GM21723 (cell line): ENCODE measurements at regions not wholly inside any gene's neighbourhood (a gene's known extent, or its start where the extent isn't known, plus 50 kb on each side); places are given as distances from the start of the nearest gene placed in this dataset.
A peak's percentile ranks its signal among the peaks of the same experiment; 100 is the strongest.
"Not testable (repeated sequence)": the region's sequence is repeated elsewhere in the genome, so short reads cannot be mapped to it uniquely, and the experiment has no call there.

Source experiments
- ATAC-seq: cut with Tn5 transposase; IDR thresholded peaks from one replicate; pipeline ENCODE4 v1.9.1; 2021; ENCODE audit warnings: mild to moderate bottlenecking, moderate library complexity; ENCODE audit not compliant: unreplicated experiment

DNA sequence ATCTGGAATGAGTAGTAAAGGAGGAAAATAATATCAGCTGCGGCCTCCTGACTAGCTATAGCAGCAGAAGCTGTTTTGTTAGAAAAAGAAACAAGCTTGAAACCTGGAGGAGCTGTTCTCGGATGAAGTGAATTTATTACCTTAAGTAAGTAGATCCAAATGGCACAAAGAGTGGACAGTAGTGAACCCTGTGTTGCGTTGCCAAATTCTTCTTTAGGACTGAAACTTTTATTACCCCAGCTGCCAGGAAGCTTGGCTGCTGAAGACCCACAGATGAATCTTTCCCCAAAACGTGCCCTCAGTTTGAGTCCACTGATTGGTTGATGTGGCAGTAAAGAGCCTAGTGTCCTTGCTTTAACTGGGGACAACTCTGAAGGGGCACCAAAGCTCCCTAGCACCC, 366.8 kb upstream of the GBE1 start:
- no peak for ATAC-seq

DNA sequence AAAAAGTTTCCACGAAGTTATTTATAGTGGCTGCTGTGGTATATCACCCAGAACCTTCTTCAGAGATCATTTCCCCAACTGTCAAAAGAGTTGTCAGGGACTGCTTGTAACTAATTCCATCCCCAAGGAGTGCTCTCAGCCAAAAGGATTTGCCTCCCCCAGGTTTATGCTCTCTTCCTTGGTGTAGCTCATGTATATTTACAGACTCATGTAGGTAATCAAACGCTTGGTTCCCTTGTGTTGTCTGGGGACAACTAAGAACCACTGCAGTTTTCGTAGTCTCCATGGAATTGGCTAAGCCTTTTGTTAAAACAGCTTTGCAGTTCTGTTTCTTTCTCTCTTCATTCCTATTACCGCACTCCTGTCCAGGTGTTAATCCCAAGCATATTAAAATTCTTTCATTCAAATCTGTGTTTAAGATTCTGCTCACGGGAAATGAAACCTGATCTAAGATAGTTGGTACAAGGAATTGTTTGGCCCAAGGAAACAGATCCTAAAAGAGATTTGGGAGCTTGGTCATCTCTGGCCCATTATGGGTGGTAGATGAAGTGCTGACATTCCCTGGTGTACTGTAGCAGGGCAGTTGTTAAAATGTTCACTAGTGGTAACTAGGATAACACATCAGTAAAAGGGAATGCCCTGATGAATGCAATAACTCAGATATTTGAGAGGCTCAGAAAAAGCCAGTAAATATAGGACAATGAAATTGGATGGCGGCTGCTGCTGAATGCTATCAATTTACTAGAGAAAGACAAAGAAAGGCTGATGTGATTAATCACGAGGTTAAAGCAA, 361.3 kb upstream of the GBE1 start:
- ATAC-seq = no peak

- no peak for ATAC-seq
Observed at GRCh38 chr3:82114589-82114988, 353.1 kb upstream of the GBE1 start.

DNA sequence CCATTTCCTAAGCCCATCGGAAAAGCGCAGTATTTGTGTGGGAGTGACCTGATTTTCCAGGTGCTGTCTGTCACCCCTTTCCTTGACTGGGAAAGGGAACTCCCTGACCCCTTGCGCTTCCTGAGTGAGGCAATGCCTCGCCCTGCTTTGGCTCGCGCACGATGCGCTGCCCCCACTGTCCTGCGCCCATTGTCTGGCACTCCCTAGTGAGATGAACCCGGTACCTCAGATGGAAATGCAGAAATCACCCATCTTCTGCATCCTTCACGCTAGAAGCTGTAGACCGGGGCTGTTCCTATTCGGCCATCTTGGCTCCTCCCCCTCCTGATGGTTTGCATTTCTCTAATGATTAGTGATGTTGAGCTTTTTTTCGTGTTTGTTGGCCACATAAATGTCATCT, 349.3 kb upstream of the GBE1 start:
- ATAC-seq = not testable (repeated sequence)

DNA sequence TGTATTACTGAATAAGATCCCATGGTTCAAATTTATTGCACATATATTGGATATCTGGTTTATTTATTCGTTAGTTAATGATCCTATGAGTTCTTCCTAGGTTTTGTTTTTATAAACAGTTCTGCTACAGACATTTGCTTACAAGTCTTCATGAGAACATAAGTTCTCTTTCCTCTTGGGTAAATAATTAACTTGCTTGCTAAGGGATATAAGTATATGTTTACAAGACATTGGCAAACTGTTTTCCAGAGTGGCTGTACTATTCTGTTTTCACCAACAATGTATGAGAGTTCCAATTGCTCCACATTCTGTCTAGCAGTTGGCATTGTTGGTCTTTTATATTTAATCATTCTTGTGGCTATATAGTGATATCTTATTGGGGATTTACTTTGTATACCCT, 341.8 kb upstream of the GBE1 start:
- ATAC-seq = no peak

- ATAC-seq = no peak
Observed at GRCh38 chr3:82100378-82100777, 338.9 kb upstream of the GBE1 start.

DNA sequence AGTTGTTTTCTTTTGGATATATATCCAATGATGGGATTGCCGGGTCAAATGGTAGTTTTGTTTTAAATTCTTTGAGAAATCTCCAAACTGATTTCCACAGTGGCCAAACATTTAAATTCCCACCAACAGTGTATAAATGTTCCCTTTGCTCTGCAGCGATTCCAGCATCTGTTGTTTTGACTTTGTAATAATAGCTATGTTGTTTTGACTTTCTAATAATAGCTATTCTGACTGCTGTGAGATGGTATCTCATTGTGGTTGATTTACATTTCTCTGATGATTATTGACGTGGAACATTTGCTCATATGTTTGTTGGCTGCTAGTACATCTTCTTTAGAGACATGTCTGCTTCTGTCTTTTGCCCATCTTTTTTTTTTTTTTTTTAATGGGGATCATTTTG, 332.2 kb upstream of the GBE1 start:
- no peak for ATAC-seq

DNA sequence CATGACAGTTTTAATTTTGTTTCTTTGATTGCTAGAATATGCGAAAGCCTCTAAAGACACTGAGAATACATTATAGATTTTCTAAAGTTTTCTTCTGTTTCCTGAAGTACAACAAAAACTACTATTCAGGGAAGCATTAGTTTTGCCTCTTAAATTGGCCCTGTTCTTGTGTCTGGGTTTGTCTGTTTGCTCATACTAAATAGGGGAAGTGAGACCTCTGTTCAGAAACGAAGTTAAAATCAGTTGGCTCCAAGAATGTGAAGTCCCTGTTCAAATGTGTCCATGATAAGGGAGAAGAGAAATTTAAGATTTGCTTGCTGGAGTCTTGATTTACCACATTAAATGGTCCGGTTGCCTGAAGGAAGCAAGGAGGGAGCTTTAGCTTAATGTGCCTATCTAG, 327.3 kb upstream of the GBE1 start:
- peak; percentile 60 for ATAC-seq

- ATAC-seq = no peak
Observed at GRCh38 chr3:82087958-82088357, 326.5 kb upstream of the GBE1 start.

DNA sequence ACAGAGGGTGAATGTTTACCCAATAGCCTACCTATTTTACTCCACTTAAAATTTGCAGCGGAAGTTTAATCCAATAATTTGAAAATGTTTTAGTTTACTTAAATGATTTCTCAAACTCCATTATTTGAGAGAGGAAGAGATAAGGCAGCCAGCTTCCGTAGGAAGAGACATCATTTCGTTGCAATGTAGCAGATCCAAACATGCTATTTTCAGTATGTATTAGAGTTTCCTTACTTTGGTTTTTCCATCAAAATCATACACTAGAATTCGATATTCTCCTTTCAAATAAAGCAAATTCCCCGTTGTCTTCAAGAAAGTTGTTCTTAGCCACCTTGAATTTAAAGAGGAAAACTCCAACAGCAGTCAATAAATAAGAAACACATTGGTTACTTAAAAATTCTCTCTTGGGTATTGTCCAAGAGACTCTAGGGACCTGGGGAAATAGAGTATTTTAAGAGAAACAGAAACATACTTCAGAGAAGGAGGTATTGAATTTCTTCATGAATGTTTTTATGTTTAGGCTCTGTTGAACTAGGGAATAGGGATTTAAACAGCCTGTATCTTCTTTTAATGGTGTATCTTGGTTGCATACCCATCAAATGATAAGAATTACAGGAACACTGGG, 324.5 kb upstream of the GBE1 start:
- ATAC-seq = no peak

- no peak for ATAC-seq
Observed at GRCh38 chr3:82085356-82085755, 323.9 kb upstream of the GBE1 start.

- ATAC-seq = no peak
Observed at GRCh38 chr3:82084824-82085223, 323.4 kb upstream of the GBE1 start.

DNA sequence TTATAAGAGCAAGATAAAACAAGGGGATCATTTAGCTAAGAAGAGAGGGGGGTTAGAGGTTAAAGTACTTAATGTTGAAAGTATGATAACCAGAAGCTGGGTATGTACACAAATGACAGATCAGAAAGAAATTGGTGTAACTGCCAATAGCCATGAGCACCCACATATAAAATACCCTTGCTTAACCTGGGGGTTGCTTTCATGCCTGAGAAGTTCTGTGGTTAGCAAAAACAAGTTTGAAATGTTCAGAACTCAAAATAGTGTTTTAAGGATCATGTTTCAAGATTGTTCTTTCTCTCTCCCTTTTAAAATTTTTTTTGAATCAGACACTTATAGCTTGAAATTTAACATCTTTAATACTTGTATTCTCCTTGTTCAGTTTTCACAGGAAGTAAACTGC, 321.4 kb upstream of the GBE1 start:
- ATAC-seq = no peak

- ATAC-seq = no peak
Observed at GRCh38 chr3:82081351-82081750, 319.9 kb upstream of the GBE1 start.

DNA sequence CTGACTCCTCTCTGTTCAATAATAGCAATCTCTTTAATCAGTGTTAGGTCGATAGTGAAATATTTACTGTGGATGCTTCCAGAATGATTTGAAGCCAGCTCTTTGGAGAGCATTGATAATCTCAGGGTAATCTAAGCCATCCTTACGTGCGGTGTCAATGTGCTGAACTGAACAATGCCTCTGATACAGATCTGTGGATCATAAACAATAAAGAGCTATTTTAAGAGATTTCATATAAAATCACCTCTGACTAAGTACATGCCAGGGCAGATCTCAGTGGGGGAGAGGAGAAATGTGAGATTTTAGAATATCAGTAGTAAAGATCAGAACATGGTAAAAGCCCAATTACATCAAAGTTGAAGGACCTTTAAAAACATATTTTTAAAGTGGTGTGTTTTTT, 319.3 kb upstream of the GBE1 start:
- ATAC-seq = no peak

- ATAC-seq = no peak
Observed at GRCh38 chr3:82080261-82080660, 318.8 kb upstream of the GBE1 start.

DNA sequence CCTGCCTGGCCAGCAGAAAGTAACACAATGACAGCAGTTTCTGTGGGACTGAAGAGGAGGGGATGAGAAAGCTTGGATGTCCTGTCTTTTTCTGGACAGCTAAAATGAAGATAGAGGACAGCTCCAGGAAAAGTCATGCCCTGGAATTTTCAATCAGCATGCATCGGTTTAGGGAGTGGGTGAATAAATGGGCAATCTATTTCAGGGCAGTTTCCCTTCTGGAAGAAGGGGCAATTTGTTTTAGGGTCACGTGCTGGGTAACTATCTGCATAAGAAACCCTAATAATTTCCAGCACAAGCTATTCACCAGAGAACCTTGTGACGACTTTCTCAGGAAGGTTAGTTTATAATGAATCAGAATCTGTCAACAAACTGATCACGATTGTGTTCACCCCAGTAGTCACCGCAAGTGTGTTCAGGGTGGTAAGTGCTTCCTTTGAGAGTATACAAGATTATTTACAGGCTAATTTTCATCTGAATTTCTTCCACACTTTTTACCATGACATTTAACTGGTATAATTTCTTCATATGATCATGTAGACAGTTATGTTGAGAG, 318.0 kb upstream of the GBE1 start:
- no peak for ATAC-seq

- no peak for ATAC-seq
Observed at GRCh38 chr3:82078246-82078645, 316.8 kb upstream of the GBE1 start.

GRCh38 chr3:82067420-82067819, 306.0 kb upstream of the GBE1 start:
- no peak for ATAC-seq

DNA sequence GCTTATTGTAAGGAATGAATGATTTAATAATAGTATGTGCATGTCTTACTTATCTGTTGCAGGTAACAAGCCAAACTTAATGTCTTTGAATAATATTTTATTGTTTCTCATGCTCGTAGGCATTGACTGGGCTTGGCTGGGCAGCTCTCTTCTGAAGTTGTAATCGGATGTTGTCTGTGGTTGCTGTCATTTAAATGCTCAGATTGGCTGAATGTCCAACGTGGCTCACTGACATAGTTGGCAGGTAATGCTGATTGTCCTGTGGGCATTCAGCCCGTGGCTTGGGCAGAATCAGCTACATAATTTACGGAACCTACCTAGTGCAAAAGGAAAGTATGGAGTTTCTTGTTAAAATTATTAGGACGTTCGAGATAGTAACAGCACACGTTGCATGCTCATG, 297.4 kb upstream of the GBE1 start:
- no peak for ATAC-seq

DNA sequence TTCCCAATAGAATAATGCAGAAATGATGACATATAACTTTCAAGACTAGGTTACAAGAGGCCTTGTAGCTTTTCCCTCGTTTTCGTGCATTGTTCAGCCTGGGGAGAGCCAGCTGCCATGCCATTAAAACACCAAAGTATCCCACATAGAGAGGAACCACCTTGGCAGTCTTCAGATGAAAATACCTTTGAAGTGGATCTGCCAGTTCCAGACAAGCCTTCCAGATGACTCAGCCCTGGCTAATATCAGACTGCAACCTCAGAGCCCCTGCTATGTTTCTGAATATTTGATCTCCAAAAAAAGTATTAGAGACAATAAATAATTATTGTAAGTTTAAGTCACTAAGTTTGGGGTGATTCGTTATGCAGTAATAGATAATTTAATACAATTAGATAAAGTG, 294.3 kb upstream of the GBE1 start:
- ATAC-seq = no peak

DNA sequence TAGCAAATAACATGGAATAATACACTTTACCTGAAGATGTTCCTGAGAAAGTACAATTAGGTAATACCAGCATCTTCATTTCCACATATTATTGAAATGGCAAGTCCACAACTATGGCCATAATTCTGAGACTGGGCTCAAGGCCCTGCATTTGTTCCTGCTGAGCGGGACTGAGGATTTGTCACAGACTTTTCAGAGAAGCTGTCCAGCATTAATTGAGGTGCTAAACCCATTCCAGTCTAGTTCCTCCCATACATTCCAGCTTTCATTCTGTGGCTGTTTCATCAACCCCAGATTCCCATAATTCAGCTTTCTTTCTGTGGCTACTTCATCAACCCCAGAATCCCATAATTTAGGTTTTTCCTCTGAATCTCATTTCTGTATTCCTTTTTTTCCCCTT, 293.4 kb upstream of the GBE1 start:
- no peak for ATAC-seq
